H1 (cell line): ENCODE measurements at regions not wholly inside any gene's neighbourhood (a gene's known extent, or its start where the extent isn't known, plus 50 kb on each side); places are given as distances from the start of the nearest gene placed in this dataset.

Experiments
- CTCF ChIA-PET: fragments of 300-600 bp; sonication (Branson Sonifier 250); formaldehyde crosslinking; loops from one replicate; lab custom pipeline; 2021; ENCODE audit not compliant: partially characterized antibody; lab: Charles Lee
- POLR2A ChIA-PET: fragments of 300-600 bp; sonication (Branson Sonifier 250); formaldehyde crosslinking; loops from one replicate; lab custom pipeline; 2021; ENCODE audit warnings: inconsistent platforms; ENCODE audit not compliant: partially characterized antibody; lab: Charles Lee
- DNase-seq, 2 experiments: peaks; one replicate each; pipeline versions ENCODE4 v3.0.0 to v3.0.0-alpha.2; 2010 to 2022; ENCODE audit warnings: low spot score in 2 of 2, low read depth in 1 of 2, mixed read lengths in 1 of 2
- FAIRE-seq: peaks from 2 replicates; lab custom pipeline; 2011; peaks lifted over from hg19 to GRCh38; lab: Jason Lieb, UNC
- H2AFZ ChIP-seq: 2 replicates; pipeline ENCODE4 v1.8.1; 2012; ENCODE audit warnings: low read length, inconsistent platforms
- H2AK5ac ChIP-seq: 2 replicates; pipeline ENCODE4 v1.6.1; 2013; ENCODE audit warnings: low read depth, low read length
- H2BK120ac ChIP-seq: replicated peaks from 2 replicates; pipeline ENCODE3; 2013; ENCODE audit warnings: low read depth, low read length, inconsistent platforms
- H2BK12ac ChIP-seq: 2 replicates; pipeline ENCODE4 v1.6.1; 2013; ENCODE audit warnings: low read depth, low read length
- H2BK15ac ChIP-seq: 2 replicates; pipeline ENCODE4 v1.6.1; 2013; ENCODE audit warnings: low read length
- H2BK20ac ChIP-seq: 2 replicates; pipeline ENCODE4 v1.6.1; 2013; ENCODE audit warnings: low read length
- H2BK5ac ChIP-seq: 2 replicates; pipeline ENCODE4 v1.6.1; 2013; ENCODE audit warnings: low read depth, low read length
- H3K14ac ChIP-seq: 2 replicates; pipeline ENCODE4 v1.6.1; 2013; ENCODE audit warnings: inconsistent platforms; ENCODE audit not compliant: insufficient read length
- H3K18ac ChIP-seq: 2 replicates; pipeline ENCODE4 v1.6.1; 2013; ENCODE audit warnings: low read length; ENCODE audit errors: extremely low read depth
- H3K23ac ChIP-seq: 2 replicates; pipeline ENCODE4 v1.6.1; 2013; ENCODE audit warnings: inconsistent platforms; ENCODE audit not compliant: insufficient read length
- H3K23me2 ChIP-seq: 2 replicates; pipeline ENCODE4 v1.6.1; 2013; ENCODE audit warnings: low read depth, low read length
- H3K27ac ChIP-seq: 2 replicates; pipeline ENCODE4 v1.6.1; 2011; ENCODE audit warnings: low read depth, low read length, inconsistent platforms
- H3K27me3 ChIP-seq, 4 experiments: replicated peaks in 1 of 4; 1 replicate in 1 of 4; 2 replicates in 3 of 4; pipeline versions ENCODE4 v1.6.1 to v1.8.1; 2011 to 2013; ENCODE audit warnings: low read length in 3 of 4, mild to moderate bottlenecking in 3 of 4, inconsistent platforms in 2 of 4, mixed read lengths in 2 of 4, moderate library complexity in 1 of 4; ENCODE audit not compliant: control insufficient read depth in 3 of 4, insufficient read depth in 3 of 4; ENCODE audit errors: extremely low read depth in 1 of 4
- H3K36me3 ChIP-seq, 4 experiments: 2 replicates each; pipeline versions ENCODE4 v1.6.1 to v1.8.1; 2011 to 2013; ENCODE audit warnings: mild to moderate bottlenecking in 4 of 4, low read length in 3 of 4, moderate library complexity in 2 of 4, control low read depth in 1 of 4, inconsistent platforms in 1 of 4; ENCODE audit not compliant: insufficient read depth in 4 of 4, control insufficient read depth in 2 of 4
- H3K4ac ChIP-seq: replicated peaks from 2 replicates; pipeline ENCODE3; 2013; ENCODE audit warnings: low read length, low read depth, mixed read lengths, inconsistent platforms; ENCODE audit not compliant: insufficient read length
- H3K4me1 ChIP-seq, 4 experiments: replicated peaks in 1 of 4; 1 replicate in 1 of 4; 2 replicates in 3 of 4; pipeline versions ENCODE4 v1.6.1 to v1.8.1; 2011 to 2013; ENCODE audit warnings: low read length in 3 of 4, inconsistent platforms in 2 of 4, mixed read lengths in 1 of 4; ENCODE audit not compliant: insufficient read depth in 4 of 4, control insufficient read depth in 3 of 4
- H3K4me2 ChIP-seq, 2 experiments: 2 replicates each; pipeline versions ENCODE4 v1.6.1 to v1.8.1; 2011 to 2013; ENCODE audit warnings: low read depth in 2 of 2, low read length in 2 of 2, control low read depth in 1 of 2, inconsistent platforms in 1 of 2, mild to moderate bottlenecking in 1 of 2; ENCODE audit not compliant: insufficient read depth in 1 of 2
- H3K4me3 ChIP-seq, 4 experiments: fragments of 200-600, 300-600 bp in 1 of 4; sonication (generic), shearing (Covaris generic), sonication (Bioruptor Twin) in 1 of 4; 2 replicates each; pipeline versions ENCODE4 v1.5.1 to v1.8.1; 2011 to 2016; ENCODE audit warnings: low read length in 4 of 4, low read depth in 3 of 4, control low read depth in 2 of 4, inconsistent platforms in 2 of 4, mild to moderate bottlenecking in 2 of 4, mixed read lengths in 1 of 4, moderate library complexity in 1 of 4; ENCODE audit not compliant: insufficient read depth in 2 of 4; ENCODE audit errors: extremely low read depth in 1 of 4
- H3K56ac ChIP-seq: replicated peaks from 2 replicates; pipeline ENCODE3; 2013; ENCODE audit warnings: low read depth, mild to moderate bottlenecking, mixed read lengths, low read length, inconsistent platforms; ENCODE audit not compliant: insufficient read length
- H3K79me1 ChIP-seq: 2 replicates; pipeline ENCODE4 v1.6.1; 2013; ENCODE audit warnings: low read depth, low read length, control low read depth
- H3K79me2 ChIP-seq, 2 experiments: 2 replicates each; pipeline versions ENCODE4 v1.6.1 to v1.8.1; 2012 to 2013; ENCODE audit warnings: low read length in 2 of 2, mild to moderate bottlenecking in 2 of 2, inconsistent platforms in 1 of 2; ENCODE audit not compliant: insufficient read depth in 2 of 2, control insufficient read depth in 1 of 2
- H3K9ac ChIP-seq, 4 experiments: replicated peaks in 1 of 4; 1 replicate in 1 of 4; 2 replicates in 3 of 4; pipeline versions ENCODE4 v1.6.1 to v1.8.1; 2011 to 2013; ENCODE audit warnings: low read depth in 3 of 4, low read length in 3 of 4, control low read depth in 2 of 4, mild to moderate bottlenecking in 2 of 4, moderate library complexity in 2 of 4, inconsistent platforms in 1 of 4; ENCODE audit errors: extremely low read depth in 1 of 4
- H3K9me3 ChIP-seq, 2 experiments: 2 replicates each; pipeline versions ENCODE4 v1.6.1 to v1.8.1; 2012 to 2013; ENCODE audit warnings: mild to moderate bottlenecking in 2 of 2, moderate library complexity in 2 of 2, control low read depth in 1 of 2, inconsistent platforms in 1 of 2, low read depth in 1 of 2, low read length in 1 of 2, mixed read lengths in 1 of 2; ENCODE audit not compliant: insufficient read depth in 2 of 2
- H4K20me1 ChIP-seq, 2 experiments: replicated peaks in 1 of 2; 2 replicates each; pipeline versions ENCODE3 to v1.8.1; 2011 to 2013; ENCODE audit warnings: inconsistent platforms in 2 of 2, low read length in 2 of 2, mild to moderate bottlenecking in 1 of 2; ENCODE audit not compliant: insufficient read depth in 2 of 2, control insufficient read depth in 1 of 2
- H4K5ac ChIP-seq: 2 replicates; pipeline ENCODE4 v1.6.1; 2013; ENCODE audit warnings: low read length, low read depth, mixed read lengths, inconsistent platforms; ENCODE audit not compliant: insufficient read length
- H4K8ac ChIP-seq: 2 replicates; pipeline ENCODE4 v1.8.0; 2013; ENCODE audit warnings: mild to moderate bottlenecking, moderate library complexity, low read length, inconsistent platforms; ENCODE audit not compliant: insufficient read depth; ENCODE audit errors: extremely low read depth
- H4K91ac ChIP-seq: replicated peaks from 2 replicates; pipeline ENCODE3; 2013; ENCODE audit warnings: low read length, mixed read lengths, inconsistent platforms; ENCODE audit not compliant: insufficient read length
- SUZ12 ChIP-seq: fragments of 200-600 bp; sonication (generic); IDR thresholded peaks from 2 replicates; pipeline ENCODE4 v1.6.1; 2012; ENCODE audit warnings: mild to moderate bottlenecking, inconsistent platforms, low read length, moderate library complexity, mixed read lengths
- TBP ChIP-seq: IDR thresholded peaks from 2 replicates; pipeline ENCODE4 v1.6.1; 2011; ENCODE audit warnings: low read depth, low read length, improper control_type of control experiment
- TCF12 ChIP-seq: IDR thresholded peaks from 2 replicates; pipeline ENCODE4 v1.6.1; 2011; ENCODE audit warnings: low read depth, mild to moderate bottlenecking, low read length
- WGBS, 2 experiments: shearing (Covaris generic) in 1 of 2; methylation state at CpG; one replicate each; pipeline versions ENCODE4 v1.1.6 to v1.1.7; 2013 to 2015; ENCODE audit warnings: low lambda C conversion rate in 2 of 2, mixed read lengths in 2 of 2, inconsistent platforms in 1 of 2, low coverage in 1 of 2, missing lambda C conversion rate in 1 of 2; ENCODE audit not compliant: insufficient replicate concordance in 2 of 2, insufficient coverage in 1 of 2, insufficient read length in 1 of 2; ENCODE audit errors: extremely low coverage in 1 of 2, missing lambda C conversion rate in 1 of 2; 5-methylcytosine and 5-hydroxymethylcytosine counted together

- Histone ChIP-seq H2BK120ac (no peak overlapping the region), H3K18ac (no peak overlapping the region), H4K5ac (no peak overlapping the region), H3K79me1 (no peaks in the 10 kb centered on the region), H2AK5ac (no peak overlapping the region), H3K4me1 (no peaks in the 10 kb centered on the region; a peak in 1 of 7 replicates), H3K27me3 (peaks cover 0 to under 1% (median 0%) of the 10 kb centered on the region in 4 experiments; a peak in 1 of 7 replicates), H3K27ac (no peak overlapping the region), H3K14ac (no peak overlapping the region), H2BK5ac (no peak overlapping the region), H3K23ac (no peak overlapping the region), H4K91ac (no peak overlapping the region), H2AFZ (no peak overlapping the region), H3K9ac (no peak overlapping the region), H3K56ac (no peak overlapping the region), H3K4ac (no peak overlapping the region), H2BK12ac (no peak overlapping the region), H3K4me2 (no peak overlapping the region), H3K9me3 (no peaks in the 10 kb centered on the region), H3K36me3 (no peaks in the 10 kb centered on the region), H4K20me1 (no peaks in the 10 kb centered on the region), H3K23me2 (no peaks in the 10 kb centered on the region; the same call in 1 of the 2 replicates), H2BK15ac (no peak overlapping the region), H3K79me2 (no peaks in the 10 kb centered on the region), H2BK20ac (no peak overlapping the region), H4K8ac (no peak overlapping the region; the same call in 1 of the 2 replicates), H3K4me3 (no peak overlapping the region)
- 82% methylated on average over 9 of the region's 9 CpGs; no CpG with 5 or more reads in 1 of the 2 experiments for WGBS, 2 experiments
- CTCF ChIA-PET: no interaction called here
- DNase-seq (no peak), FAIRE-seq (no peak)
- POLR2A ChIA-PET: no interaction called here
- TF ChIP-seq TCF12: no peak
- TF ChIP-seq SUZ12: no peak
- no peak for TF ChIP-seq TBP
These were observed 480.0 kb upstream of the HS6ST1 start for GRCh38 chr2:128798502-128799283.
